WI38 (cell line): ENCODE measurements at regions not wholly inside any gene's neighbourhood (a gene's known extent, or its start where the extent isn't known, plus 50 kb on each side); places are given as distances from the start of the nearest gene placed in this dataset.
"Not testable (repeated sequence)": the region's sequence is repeated elsewhere in the genome, so short reads cannot be mapped to it uniquely, and the experiment has no call there.

Source experiments
- H3K4me3 ChIP-seq: 2 replicates; pipeline ENCODE4 v1.5.1; 2011; ENCODE audit warnings: low read depth, mild to moderate bottlenecking, control low read depth, low read length
- TF ChIP-seq, protein P1 (sequence below): IDR thresholded peaks from 2 replicates; pipeline ENCODE4 v1.5.1; 2012; ENCODE audit warnings: low read depth, mild to moderate bottlenecking, control low read depth, low read length

DNA sequence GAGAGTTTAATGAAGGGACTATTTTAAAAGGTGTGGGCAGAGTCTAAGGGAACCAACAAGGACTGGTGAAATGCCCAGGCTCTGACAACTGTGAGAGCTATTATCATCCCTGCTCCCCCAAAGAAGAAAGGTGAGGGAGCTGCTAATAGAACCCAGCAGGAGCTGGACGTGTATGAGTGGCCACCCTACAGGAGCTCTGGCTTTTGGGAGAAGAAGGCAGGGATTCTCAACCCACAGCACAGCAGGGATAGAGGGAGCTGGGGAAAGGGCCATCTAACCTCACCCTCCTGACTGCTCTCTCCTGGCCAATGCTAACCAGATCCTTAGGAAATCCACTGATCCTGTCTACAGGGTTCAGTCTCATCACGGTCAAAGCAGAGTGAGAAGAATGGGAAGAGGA lies 57.1 kb downstream of the GRIN2B start:
- H3K4me3 ChIP-seq: no peak overlapping the region
- TF ChIP-seq, protein P1, sequence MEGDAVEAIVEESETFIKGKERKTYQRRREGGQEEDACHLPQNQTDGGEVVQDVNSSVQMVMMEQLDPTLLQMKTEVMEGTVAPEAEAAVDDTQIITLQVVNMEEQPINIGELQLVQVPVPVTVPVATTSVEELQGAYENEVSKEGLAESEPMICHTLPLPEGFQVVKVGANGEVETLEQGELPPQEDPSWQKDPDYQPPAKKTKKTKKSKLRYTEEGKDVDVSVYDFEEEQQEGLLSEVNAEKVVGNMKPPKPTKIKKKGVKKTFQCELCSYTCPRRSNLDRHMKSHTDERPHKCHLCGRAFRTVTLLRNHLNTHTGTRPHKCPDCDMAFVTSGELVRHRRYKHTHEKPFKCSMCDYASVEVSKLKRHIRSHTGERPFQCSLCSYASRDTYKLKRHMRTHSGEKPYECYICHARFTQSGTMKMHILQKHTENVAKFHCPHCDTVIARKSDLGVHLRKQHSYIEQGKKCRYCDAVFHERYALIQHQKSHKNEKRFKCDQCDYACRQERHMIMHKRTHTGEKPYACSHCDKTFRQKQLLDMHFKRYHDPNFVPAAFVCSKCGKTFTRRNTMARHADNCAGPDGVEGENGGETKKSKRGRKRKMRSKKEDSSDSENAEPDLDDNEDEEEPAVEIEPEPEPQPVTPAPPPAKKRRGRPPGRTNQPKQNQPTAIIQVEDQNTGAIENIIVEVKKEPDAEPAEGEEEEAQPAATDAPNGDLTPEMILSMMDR: no peak

DNA sequence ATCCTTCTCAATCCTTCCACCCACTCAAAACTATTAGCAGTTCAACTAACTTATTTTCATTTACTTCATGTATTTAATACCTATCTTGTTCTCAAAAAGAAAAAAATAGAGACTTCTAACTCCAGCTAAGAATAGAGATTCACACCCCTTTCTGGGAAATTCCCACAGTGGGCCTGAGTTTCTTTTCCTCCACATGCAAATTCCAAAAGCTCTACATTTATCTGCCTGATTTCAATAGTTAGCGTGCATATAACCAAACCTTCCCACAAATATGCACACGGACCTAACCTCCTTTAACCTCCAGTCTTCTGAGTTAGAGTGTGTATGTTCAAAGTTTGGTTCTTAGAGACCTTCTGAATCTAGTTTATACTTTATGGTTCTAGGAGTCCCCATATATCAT lies 62.5 kb downstream of the GRIN2B start:
- TF ChIP-seq, protein P1: no peak
- no peak overlapping the region for H3K4me3 ChIP-seq

DNA sequence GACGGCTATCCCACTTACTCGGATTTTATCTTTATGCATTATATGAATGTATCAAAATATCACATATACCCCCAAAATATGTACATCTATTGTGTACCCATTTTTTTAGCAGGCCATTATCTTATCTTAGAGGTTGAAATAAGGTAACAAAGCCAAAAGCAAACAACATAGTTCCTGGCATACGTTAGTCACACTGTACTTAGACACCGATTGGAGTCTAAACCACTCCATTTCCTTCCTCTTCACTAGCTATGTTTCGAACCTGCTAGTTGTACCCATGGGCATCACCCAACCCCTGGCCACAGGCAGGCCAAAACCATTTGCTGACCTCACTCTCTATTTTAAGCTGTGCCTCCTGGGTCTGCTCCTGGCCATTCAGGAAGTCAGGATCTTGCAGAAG lies 66.3 kb downstream of the GRIN2B start:
- TF ChIP-seq, protein P1: no peak
- H3K4me3 ChIP-seq: no peak overlapping the region

DNA sequence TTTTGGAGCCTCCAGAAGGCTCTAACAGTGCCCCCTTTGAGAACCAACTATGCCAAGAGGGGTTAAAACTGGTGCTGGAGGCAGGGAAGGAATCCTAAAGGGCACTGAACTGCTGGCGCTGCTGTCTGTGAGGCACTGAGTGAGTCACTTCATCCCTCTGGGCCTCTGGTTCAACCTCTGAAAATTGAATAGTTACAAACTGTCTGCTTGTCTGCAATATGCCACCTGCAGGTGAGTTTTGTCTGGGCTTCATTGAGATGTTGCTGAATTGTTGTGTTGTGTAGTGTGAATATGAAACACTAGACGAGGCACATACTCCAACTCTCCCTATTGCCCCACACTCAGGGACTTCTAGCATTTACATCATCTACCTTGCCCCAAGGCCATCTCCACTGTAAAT lies 68.0 kb downstream of the GRIN2B start:
- no peak overlapping the region for H3K4me3 ChIP-seq
- TF ChIP-seq, protein P1: no peak

DNA sequence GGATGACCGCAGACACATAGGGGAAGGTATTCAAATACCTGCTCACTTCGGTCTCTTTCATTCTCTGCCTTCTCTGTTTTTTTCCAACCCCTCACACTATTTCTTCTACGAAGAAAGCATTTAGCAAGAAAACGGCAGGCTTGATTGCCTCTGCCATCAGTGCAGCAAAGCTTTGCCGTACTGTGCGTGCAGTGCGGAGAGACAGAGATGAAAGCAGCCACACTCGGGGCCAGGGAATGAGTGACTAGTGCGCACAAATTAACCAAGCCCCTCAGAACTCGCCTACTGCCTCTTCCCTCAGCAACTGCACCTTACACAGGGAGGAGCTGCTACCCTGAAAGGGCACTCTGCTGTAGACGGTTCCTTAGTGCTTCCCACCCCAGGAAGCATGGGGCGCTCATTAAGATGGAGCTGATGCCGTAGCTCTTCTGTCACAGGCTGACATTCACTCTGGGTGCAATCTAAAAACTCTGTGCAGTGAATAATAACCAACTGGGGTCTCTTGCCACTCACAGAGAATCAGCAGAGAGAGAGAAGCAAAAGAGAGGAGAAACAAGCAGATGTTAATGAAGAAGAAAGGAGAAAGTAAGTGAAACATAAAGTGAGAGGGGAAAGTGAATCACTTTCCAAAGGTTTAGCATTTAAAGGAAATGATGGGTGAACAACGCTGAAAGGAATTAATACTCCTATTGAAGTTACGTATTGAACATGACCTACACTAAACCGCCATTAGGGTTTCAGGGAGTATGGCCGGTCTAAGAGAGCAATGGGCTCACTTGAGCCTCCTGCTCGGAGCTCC lies 69.4 kb downstream of the GRIN2B start:
- TF ChIP-seq, protein P1: no peak
- no peak overlapping the region for H3K4me3 ChIP-seq

DNA sequence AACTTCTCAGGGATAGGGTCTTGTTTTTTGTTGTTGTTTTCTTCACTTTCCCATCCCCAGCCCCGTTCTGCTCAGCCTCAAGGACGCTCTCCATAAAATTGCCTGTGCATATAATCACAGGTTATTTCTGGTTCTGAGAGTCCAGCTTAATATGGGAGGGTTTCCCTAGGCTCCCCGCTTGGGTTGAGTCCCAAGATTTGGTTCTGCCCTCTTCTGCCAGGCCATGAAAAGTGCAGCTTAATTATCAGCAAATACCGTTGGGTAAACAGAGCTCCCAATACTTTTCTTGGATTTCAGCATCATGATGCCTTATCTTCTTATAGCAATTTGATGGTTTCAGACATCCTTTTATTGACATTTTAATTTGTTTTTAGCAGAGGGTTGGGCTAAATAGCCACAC lies 75.6 kb downstream of the GRIN2B start:
- H3K4me3 ChIP-seq: no peak overlapping the region

DNA sequence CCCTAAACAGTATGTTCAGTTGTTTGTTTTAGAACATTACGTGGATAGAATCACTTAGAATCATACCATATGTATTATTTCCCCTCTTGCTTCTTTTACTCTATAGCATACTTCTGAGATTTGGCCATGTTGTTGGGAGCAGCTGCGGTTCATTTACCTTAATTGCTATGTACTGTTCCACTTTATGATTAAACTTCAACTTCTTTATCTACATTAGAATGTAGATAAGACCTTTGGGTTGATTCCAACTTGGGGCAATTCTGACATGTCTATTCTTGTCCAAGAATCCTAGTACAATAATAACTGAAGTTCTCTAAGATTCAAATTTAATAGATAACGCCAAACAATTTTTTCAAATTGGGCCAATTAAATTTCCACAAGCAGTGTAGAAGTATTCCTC lies 80.7 kb downstream of the GRIN2B start:
- TF ChIP-seq, protein P1: no peak

More for the DNA sequence above, 75.6 kb downstream of the GRIN2B start:
- TF ChIP-seq, protein P1: no peak

DNA sequence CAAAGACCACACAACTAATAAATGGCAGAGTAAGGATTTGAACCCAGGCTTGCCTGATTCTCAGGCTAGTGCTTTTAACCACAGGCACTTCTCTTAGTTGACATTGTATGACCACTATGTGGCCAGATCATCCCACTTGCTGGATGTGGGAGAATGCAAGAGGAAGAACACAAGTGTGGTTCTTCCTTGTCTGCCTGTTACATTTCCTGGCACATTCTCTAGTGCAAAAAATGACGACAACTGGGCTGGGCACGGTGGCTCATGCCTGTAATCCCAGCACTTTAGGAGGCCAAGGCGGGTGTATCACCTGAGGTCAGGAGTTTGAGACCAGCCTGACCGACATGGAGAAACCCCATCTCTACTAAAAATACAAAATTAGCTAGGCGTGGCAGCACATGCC lies 83.0 kb downstream of the GRIN2B start:
- not testable (repeated sequence) for H3K4me3 ChIP-seq

More for the DNA sequence above, 80.7 kb downstream of the GRIN2B start:
- no peak overlapping the region for H3K4me3 ChIP-seq
